SK-N-SH (cell line): ENCODE measurements at regions not wholly inside any gene's neighbourhood (a gene's known extent, or its start where the extent isn't known, plus 50 kb on each side); places are given as distances from the start of the nearest gene placed in this dataset.

Experiments
- CTCF ChIA-PET: fragments of 300-600, 350-600 bp; formaldehyde crosslinking; extraction: SDS; loops from one replicate; lab custom pipeline; 2021; lab: Yijun Ruan, JAX
- POLR2A ChIA-PET: fragments of 350-600 bp; sonication (Branson Sonifier 250); formaldehyde crosslinking; extraction: SDS; loops from one replicate; lab custom pipeline; 2020; ENCODE audit warnings: antibody characterized with exemption, inconsistent platforms; lab: Yijun Ruan, JAX
- DNase-seq: peaks from one replicate; pipeline ENCODE4 v3.0.0; 2012
- H2AFZ ChIP-seq: fragments of 200-600 bp; sonication (generic); 2 replicates; pipeline ENCODE4 v1.8.1; 2016; ENCODE audit warnings: antibody characterized with exemption, mild to moderate bottlenecking, low read depth
- H3F3A ChIP-seq: fragments of 200-600 bp; sonication (generic); replicated peaks from 2 replicates; pipeline ENCODE3; 2016; ENCODE audit warnings: antibody characterized with exemption, mild to moderate bottlenecking; ENCODE audit not compliant: insufficient read depth
- H3K27ac ChIP-seq, 2 experiments: fragments of 200-500 bp in 1 of 2; fragments of 200-600 bp in 1 of 2; sonication (Bioruptor generic) in 1 of 2; sonication (generic), shearing (Covaris generic) in 1 of 2; 2 replicates each; pipeline versions ENCODE4 v1.5.1 to v1.6.1; 2014 to 2016; ENCODE audit warnings: low read depth in 2 of 2, inconsistent platforms in 1 of 2, low read length in 1 of 2, mild to moderate bottlenecking in 1 of 2, mixed read lengths in 1 of 2
- H3K27me3 ChIP-seq: fragments of 200-600 bp; sonication (generic), shearing (Covaris generic); 2 replicates; pipeline ENCODE4 v1.6.1; 2016; ENCODE audit warnings: mixed run types; ENCODE audit not compliant: insufficient read depth
- H3K36me3 ChIP-seq, 2 experiments: fragments of 200-500 bp in 1 of 2; fragments of 200-600 bp in 1 of 2; sonication (Bioruptor generic) in 1 of 2; sonication (generic) in 1 of 2; replicated peaks in 1 of 2; 2 replicates each; pipeline versions ENCODE3 to v1.5.1; 2014 to 2016; ENCODE audit warnings: low read length in 1 of 2, mild to moderate bottlenecking in 1 of 2; ENCODE audit not compliant: insufficient read depth in 2 of 2, control insufficient read depth in 1 of 2
- H3K4me1 ChIP-seq, 2 experiments: fragments of 200-500 bp in 1 of 2; fragments of 200-600 bp in 1 of 2; sonication (Bioruptor generic) in 1 of 2; sonication (generic), shearing (Covaris generic) in 1 of 2; 2 replicates each; pipeline versions ENCODE4 v1.5.1 to v1.6.1; 2014 to 2016; ENCODE audit warnings: low read depth in 1 of 2, low read length in 1 of 2, mixed run types in 1 of 2; ENCODE audit not compliant: insufficient read depth in 2 of 2, control insufficient read depth in 1 of 2
- H3K4me2 ChIP-seq: fragments of 200-600 bp; sonication (generic), shearing (Covaris generic); 2 replicates; pipeline ENCODE4 v1.6.1; 2017; ENCODE audit warnings: mixed run types
- H3K4me3 ChIP-seq, 2 experiments: fragments of 200-500 bp in 1 of 2; fragments of 200-600 bp in 1 of 2; sonication (Bioruptor generic) in 1 of 2; sonication (generic), shearing (Covaris generic) in 1 of 2; 2 replicates each; pipeline versions ENCODE4 v1.5.1 to v1.8.1; 2014 to 2016; ENCODE audit warnings: low read depth in 2 of 2, inconsistent platforms in 1 of 2, low read length in 1 of 2, mild to moderate bottlenecking in 1 of 2, mixed read lengths in 1 of 2, moderate library complexity in 1 of 2
- H3K79me2 ChIP-seq: fragments of 200-600 bp; sonication (generic); 2 replicates; pipeline ENCODE4 v1.8.1; 2017; ENCODE audit warnings: mild to moderate bottlenecking; ENCODE audit not compliant: insufficient read depth
- H3K9ac ChIP-seq: fragments of 200-600 bp; sonication (generic); 2 replicates; pipeline ENCODE4 v1.6.1; 2017; ENCODE audit warnings: mixed run types
- H3K9me2 ChIP-seq: fragments of 200-600 bp; sonication (generic); 2 replicates; pipeline ENCODE4 v1.6.1; 2017; ENCODE audit warnings: mixed run types
- H3K9me3 ChIP-seq: fragments of 200-600 bp; sonication (generic); 2 replicates; pipeline ENCODE4 v1.6.1; 2017; ENCODE audit warnings: mixed run types, mild to moderate bottlenecking, moderate library complexity
- H4K20me1 ChIP-seq: fragments of 200-600 bp; sonication (generic); 2 replicates; pipeline ENCODE4 v1.6.1; 2017; ENCODE audit warnings: mild to moderate bottlenecking, mixed run types; ENCODE audit not compliant: insufficient read depth
- ELF1 ChIP-seq: IDR thresholded peaks from 2 replicates; pipeline ENCODE4 v1.4.0; 2012
- EP300 ChIP-seq, 2 experiments: IDR thresholded peaks; 2 replicates each; pipeline versions ENCODE4 v1.4.0 to v1.6.1; 2012; ENCODE audit warnings: borderline replicate concordance in 1 of 2, low read depth in 1 of 2, low read length in 1 of 2
- EZH2phosphoT487 ChIP-seq: fragments of 200-600 bp; sonication (generic); IDR thresholded peaks from 2 replicates; pipeline ENCODE4 v1.6.1; 2017; ENCODE audit warnings: low read depth, mixed run types, mild to moderate bottlenecking, antibody characterized with exemption, moderate library complexity, borderline replicate concordance
- FOXJ3 ChIP-seq: sonication (generic); formaldehyde crosslinking; IDR thresholded peaks from 2 replicates; pipeline ENCODE4 v1.5.1; 2020; ENCODE audit warnings: mild to moderate bottlenecking, missing genetic modification reagents
- MXI1 ChIP-seq: IDR thresholded peaks from 2 replicates; pipeline ENCODE4 v1.6.1; 2012; ENCODE audit warnings: mild to moderate bottlenecking, low read depth, low read length, improper control_type of control experiment
- NFIC ChIP-seq: IDR thresholded peaks from 2 replicates; pipeline ENCODE4 v1.4.0; 2012; ENCODE audit warnings: borderline replicate concordance
- RCOR1 ChIP-seq: fragments of 150-350 bp; IDR thresholded peaks from 2 replicates; pipeline ENCODE4 v1.6.1; 2017; ENCODE audit warnings: antibody characterized with exemption, low read length
- REST ChIP-seq: IDR thresholded peaks from 2 replicates; pipeline ENCODE4 v1.6.1; 2012; ENCODE audit warnings: mild to moderate bottlenecking, low read depth, low read length, moderate library complexity
- RXRA ChIP-seq: IDR thresholded peaks from 2 replicates; pipeline ENCODE4 v1.4.0; 2012; ENCODE audit warnings: low read depth, mild to moderate bottlenecking, borderline replicate concordance
- USF1 ChIP-seq: IDR thresholded peaks from 2 replicates; pipeline ENCODE4 v1.4.0; 2012; ENCODE audit warnings: low read depth, borderline replicate concordance
- WGBS: methylation state at CpG from one replicate; pipeline ENCODE4 v1.1.6; 2017; ENCODE audit warnings: low lambda C conversion rate; 5-methylcytosine and 5-hydroxymethylcytosine counted together
- TF ChIP-seq, protein P1 (sequence below): IDR thresholded peaks from 2 replicates; pipeline ENCODE4 v1.4.0; 2012; ENCODE audit warnings: low read depth, borderline replicate concordance
- TF ChIP-seq, protein P2 (sequence below): fragments of 150-350 bp; IDR thresholded peaks from 2 replicates; pipeline ENCODE4 v1.6.1; 2017; ENCODE audit warnings: antibody characterized with exemption, low read length, low read depth, borderline replicate concordance

DNA sequence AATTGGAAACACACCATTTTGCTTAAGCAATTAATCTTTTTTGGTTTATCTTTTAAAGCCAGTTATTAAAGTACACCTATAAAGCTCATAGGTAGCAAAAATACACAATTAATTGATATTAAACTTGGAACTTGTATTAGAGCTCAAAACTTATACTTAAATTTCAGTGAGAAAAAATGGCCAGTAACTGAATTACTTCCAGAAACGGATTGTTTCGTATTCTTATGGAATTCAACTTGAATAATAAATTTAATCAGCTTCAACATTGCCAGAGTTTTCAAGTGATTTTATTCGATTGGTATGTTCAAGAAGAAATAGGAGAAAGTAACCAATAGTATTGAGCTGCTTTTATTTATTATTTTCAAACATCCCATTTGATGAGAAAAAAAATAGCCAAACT lies 112.7 kb upstream of the PDE10A start:
- no peak overlapping the region for H3K4me2 ChIP-seq
- ChIA-PET CTCF (no interaction called here), POLR2A (no interaction called here)
- TF ChIP-seq NFIC, result no peak
- no peak for TF ChIP-seq RXRA
- no peak for TF ChIP-seq FOXJ3 (CRISPR knock-in tag)
- no peak for TF ChIP-seq ELF1
- TF ChIP-seq, protein P1, sequence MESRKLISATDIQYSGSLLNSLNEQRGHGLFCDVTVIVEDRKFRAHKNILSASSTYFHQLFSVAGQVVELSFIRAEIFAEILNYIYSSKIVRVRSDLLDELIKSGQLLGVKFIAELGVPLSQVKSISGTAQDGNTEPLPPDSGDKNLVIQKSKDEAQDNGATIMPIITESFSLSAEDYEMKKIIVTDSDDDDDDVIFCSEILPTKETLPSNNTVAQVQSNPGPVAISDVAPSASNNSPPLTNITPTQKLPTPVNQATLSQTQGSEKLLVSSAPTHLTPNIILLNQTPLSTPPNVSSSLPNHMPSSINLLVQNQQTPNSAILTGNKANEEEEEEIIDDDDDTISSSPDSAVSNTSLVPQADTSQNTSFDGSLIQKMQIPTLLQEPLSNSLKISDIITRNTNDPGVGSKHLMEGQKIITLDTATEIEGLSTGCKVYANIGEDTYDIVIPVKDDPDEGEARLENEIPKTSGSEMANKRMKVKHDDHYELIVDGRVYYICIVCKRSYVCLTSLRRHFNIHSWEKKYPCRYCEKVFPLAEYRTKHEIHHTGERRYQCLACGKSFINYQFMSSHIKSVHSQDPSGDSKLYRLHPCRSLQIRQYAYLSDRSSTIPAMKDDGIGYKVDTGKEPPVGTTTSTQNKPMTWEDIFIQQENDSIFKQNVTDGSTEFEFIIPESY, result no peak
- TF ChIP-seq, protein P2, sequence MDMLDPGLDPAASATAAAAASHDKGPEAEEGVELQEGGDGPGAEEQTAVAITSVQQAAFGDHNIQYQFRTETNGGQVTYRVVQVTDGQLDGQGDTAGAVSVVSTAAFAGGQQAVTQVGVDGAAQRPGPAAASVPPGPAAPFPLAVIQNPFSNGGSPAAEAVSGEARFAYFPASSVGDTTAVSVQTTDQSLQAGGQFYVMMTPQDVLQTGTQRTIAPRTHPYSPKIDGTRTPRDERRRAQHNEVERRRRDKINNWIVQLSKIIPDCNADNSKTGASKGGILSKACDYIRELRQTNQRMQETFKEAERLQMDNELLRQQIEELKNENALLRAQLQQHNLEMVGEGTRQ, result no peak
- TF ChIP-seq EZH2phosphoT487, result no peak
- TF ChIP-seq EP300 (IDR thresholded peaks at IDR 0.05; ENCODE audit: borderline replicate concordance in 1 of 2, low read depth in 1 of 2, low read length in 1 of 2), result no peak
- no peak for TF ChIP-seq USF1
- no peak for TF ChIP-seq MXI1
- TF ChIP-seq RCOR1, result no peak
- no peak for TF ChIP-seq REST
- H2AFZ ChIP-seq, result no peak overlapping the region
- H3F3A ChIP-seq, result no peaks in the 10 kb centered on the region
- H3K9ac ChIP-seq, result no peak overlapping the region
- H3K9me3 ChIP-seq, result peaks cover 6% of the 10 kb centered on the region; the same call in 1 of the 2 replicates
- no peaks in the 10 kb centered on the region for H4K20me1 ChIP-seq
- WGBS, result 23% methylated on average over 3 of the region's 3 CpGs
- no peaks in the 10 kb centered on the region for H3K36me3 ChIP-seq
- no peaks in the 10 kb centered on the region for H3K79me2 ChIP-seq
- no peak overlapping the region for H3K4me3 ChIP-seq
- peaks cover 0 to 2% of the 10 kb centered on the region in 2 experiments; a peak in 2 of 4 replicates for H3K4me1 ChIP-seq
- no peaks in the 10 kb centered on the region for H3K9me2 ChIP-seq
- no peaks in the 10 kb centered on the region; the same call in 1 of the 2 replicates for H3K27me3 ChIP-seq
- DNase-seq, result no peak
- no peak overlapping the region for H3K27ac ChIP-seq
